DND-41 (cell line): ENCODE measurements at regions not wholly inside any gene's neighbourhood (a gene's known extent, or its start where the extent isn't known, plus 50 kb on each side); places are given as distances from the start of the nearest gene placed in this dataset.

Experiments used
- EZH2 ChIP-seq: IDR thresholded peaks from 3 replicates; pipeline ENCODE4 v1.6.1; 2012; ENCODE audit warnings: borderline replicate concordance, low read depth, mild to moderate bottlenecking, moderate library complexity, low read length, inconsistent platforms; ENCODE audit not compliant: severe bottlenecking
- TF ChIP-seq, protein P1 (sequence below): IDR thresholded peaks from 2 replicates; pipeline ENCODE4 v1.5.1; 2012; ENCODE audit warnings: borderline replicate concordance, low read length, moderate library complexity, mild to moderate bottlenecking; ENCODE audit not compliant: poor library complexity, severe bottlenecking; ENCODE audit errors: extremely low read depth

- TF ChIP-seq EZH2, result no peak
- TF ChIP-seq, protein P1, sequence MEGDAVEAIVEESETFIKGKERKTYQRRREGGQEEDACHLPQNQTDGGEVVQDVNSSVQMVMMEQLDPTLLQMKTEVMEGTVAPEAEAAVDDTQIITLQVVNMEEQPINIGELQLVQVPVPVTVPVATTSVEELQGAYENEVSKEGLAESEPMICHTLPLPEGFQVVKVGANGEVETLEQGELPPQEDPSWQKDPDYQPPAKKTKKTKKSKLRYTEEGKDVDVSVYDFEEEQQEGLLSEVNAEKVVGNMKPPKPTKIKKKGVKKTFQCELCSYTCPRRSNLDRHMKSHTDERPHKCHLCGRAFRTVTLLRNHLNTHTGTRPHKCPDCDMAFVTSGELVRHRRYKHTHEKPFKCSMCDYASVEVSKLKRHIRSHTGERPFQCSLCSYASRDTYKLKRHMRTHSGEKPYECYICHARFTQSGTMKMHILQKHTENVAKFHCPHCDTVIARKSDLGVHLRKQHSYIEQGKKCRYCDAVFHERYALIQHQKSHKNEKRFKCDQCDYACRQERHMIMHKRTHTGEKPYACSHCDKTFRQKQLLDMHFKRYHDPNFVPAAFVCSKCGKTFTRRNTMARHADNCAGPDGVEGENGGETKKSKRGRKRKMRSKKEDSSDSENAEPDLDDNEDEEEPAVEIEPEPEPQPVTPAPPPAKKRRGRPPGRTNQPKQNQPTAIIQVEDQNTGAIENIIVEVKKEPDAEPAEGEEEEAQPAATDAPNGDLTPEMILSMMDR, result no peak
Observed at GRCh38 chr4:120144634-120145033, 78.0 kb upstream of the MAD2L1 start.
